Glutamatergic neuron (in vitro differentiated cells): ENCODE measurements at regions not wholly inside any gene's neighbourhood (a gene's known extent, or its start where the extent isn't known, plus 50 kb on each side); places are given as distances from the start of the nearest gene placed in this dataset.

Experiments
- DNase-seq: peaks from one replicate; pipeline ENCODE4 v3.0.0; 2022
- H3K27ac Mint-ChIP-seq: one replicate; pipeline ENCODE4 v1.8.0; 2020; ENCODE audit warnings: mild to moderate bottlenecking, mixed read lengths, inconsistent platforms; ENCODE audit not compliant: unreplicated experiment
- H3K27me3 Mint-ChIP-seq: one replicate; pipeline ENCODE4 v1.8.0; 2020; ENCODE audit warnings: mild to moderate bottlenecking, moderate library complexity, mixed read lengths, inconsistent platforms; ENCODE audit not compliant: unreplicated experiment
- H3K36me3 Mint-ChIP-seq: one replicate; pipeline ENCODE4 v1.8.0; 2020; ENCODE audit warnings: mild to moderate bottlenecking, mixed read lengths, inconsistent platforms; ENCODE audit not compliant: unreplicated experiment
- H3K4me1 Mint-ChIP-seq: one replicate; pipeline ENCODE4 v1.8.0; 2020; ENCODE audit warnings: mild to moderate bottlenecking, low read depth, mixed read lengths, inconsistent platforms; ENCODE audit not compliant: unreplicated experiment
- H3K4me3 Mint-ChIP-seq: one replicate; pipeline ENCODE4 v1.8.0; 2020; ENCODE audit warnings: mild to moderate bottlenecking, mixed read lengths, inconsistent platforms; ENCODE audit not compliant: unreplicated experiment
- H3K9me3 Mint-ChIP-seq: one replicate; pipeline ENCODE4 v1.8.0; 2020; ENCODE audit warnings: mild to moderate bottlenecking, moderate library complexity, mixed read lengths, inconsistent platforms; ENCODE audit not compliant: unreplicated experiment
- CTCF ChIP-seq: fragments of 200-600 bp; sonication (generic); IDR thresholded peaks from one replicate; pipeline ENCODE4 v1.5.0; 2021; ENCODE audit not compliant: partially characterized antibody, unreplicated experiment

GRCh38 chr9:99282406-99282805, 60.3 kb downstream of the SEC61B start:
- DNase-seq, result no peak
- H3K27me3 Mint-ChIP-seq, result no peaks in the 10 kb centered on the region
- no peak overlapping the region for H3K27ac Mint-ChIP-seq
- no peak for TF ChIP-seq CTCF
- H3K4me3 Mint-ChIP-seq, result no peak overlapping the region
- no peaks in the 10 kb centered on the region for H3K36me3 Mint-ChIP-seq
- H3K9me3 Mint-ChIP-seq, result no peaks in the 10 kb centered on the region
- H3K4me1 Mint-ChIP-seq, result peaks cover 3% of the 10 kb centered on the region

GRCh38 chr9:99285965-99286364, 63.9 kb downstream of the SEC61B start:
- Mint-ChIP-seq H3K27me3 (no peaks in the 10 kb centered on the region), H3K9me3 (peaks cover 1% of the 10 kb centered on the region), H3K27ac (no peak overlapping the region), H3K4me3 (no peak overlapping the region), H3K4me1 (peaks cover 3% of the 10 kb centered on the region), H3K36me3 (no peaks in the 10 kb centered on the region)
- no peak for TF ChIP-seq CTCF
- DNase-seq, result no peak

- Mint-ChIP-seq H3K36me3 (no peaks in the 10 kb centered on the region), H3K27me3 (no peaks in the 10 kb centered on the region), H3K4me3 (no peak overlapping the region), H3K4me1 (peaks cover 3% of the 10 kb centered on the region), H3K9me3 (peaks cover 1% of the 10 kb centered on the region), H3K27ac (no peak overlapping the region)
- no peak for DNase-seq
- no peak for TF ChIP-seq CTCF
These were observed 64.5 kb downstream of the SEC61B start for GRCh38 chr9:99286536-99286935.

- H3K27ac Mint-ChIP-seq, result no peak overlapping the region
- no peak overlapping the region for H3K4me3 Mint-ChIP-seq
- H3K27me3 Mint-ChIP-seq, result no peaks in the 10 kb centered on the region
- DNase-seq, result no peak
- peaks cover 1% of the 10 kb centered on the region for H3K9me3 Mint-ChIP-seq
- no peak for TF ChIP-seq CTCF
- H3K4me1 Mint-ChIP-seq, result peaks cover 3% of the 10 kb centered on the region
- H3K36me3 Mint-ChIP-seq, result no peaks in the 10 kb centered on the region
These were observed 65.6 kb downstream of the SEC61B start for GRCh38 chr9:99287641-99288040.

- Mint-ChIP-seq H3K9me3 (peaks cover 1% of the 10 kb centered on the region), H3K27me3 (no peaks in the 10 kb centered on the region), H3K27ac (no peak overlapping the region), H3K36me3 (no peaks in the 10 kb centered on the region), H3K4me3 (no peak overlapping the region), H3K4me1 (peaks cover 3% of the 10 kb centered on the region)
- no peak for TF ChIP-seq CTCF
- DNase-seq, result no peak
These were observed 66.7 kb downstream of the SEC61B start for GRCh38 chr9:99288830-99289229.
